NCI-H1930 (cell line): ENCODE measurements at regions not wholly inside any gene's neighbourhood (a gene's known extent, or its start where the extent isn't known, plus 50 kb on each side); places are given as distances from the start of the nearest gene placed in this dataset.
"Not testable (repeated sequence)": the region's sequence is repeated elsewhere in the genome, so short reads cannot be mapped to it uniquely, and the experiment has no call there.

Source experiments
- DNase-seq, 2 experiments: peaks; one replicate each; lab custom pipeline; 2025; lab: John Stamatoyannopoulos, UW

DNA sequence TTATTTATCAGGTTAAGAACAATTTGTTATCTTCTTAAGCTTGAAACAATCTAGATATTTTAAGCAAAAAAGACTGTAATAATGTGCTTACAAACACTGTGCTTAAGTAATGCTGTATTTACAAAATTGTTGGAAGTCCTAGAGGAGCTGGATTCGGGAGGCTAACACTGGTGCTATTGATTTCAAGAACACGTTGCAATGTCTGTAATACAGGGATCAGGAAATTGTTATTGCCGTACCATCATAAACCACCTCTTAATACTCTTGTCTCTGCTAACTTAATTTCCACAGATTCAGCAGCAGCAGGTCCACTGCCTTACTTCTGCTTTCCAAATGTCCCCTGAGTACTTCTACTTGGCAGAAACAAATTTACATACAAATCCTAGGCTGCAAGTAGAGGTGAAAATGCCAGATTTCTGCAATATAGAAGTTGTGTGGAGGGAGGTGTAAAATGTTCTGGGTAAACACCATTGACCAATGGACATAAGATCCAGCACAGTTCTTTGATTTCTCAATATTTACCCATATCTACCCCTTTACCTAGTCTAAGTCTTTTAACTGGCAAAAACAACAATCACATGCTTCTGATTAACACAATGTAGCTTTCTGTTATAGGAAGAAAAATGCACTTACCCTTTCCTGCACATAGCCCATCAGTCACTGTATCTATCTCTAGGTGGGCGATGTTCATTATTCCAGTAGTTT, 663.4 kb downstream of the TMTC2 start:
- DNase-seq: no peak

DNA sequence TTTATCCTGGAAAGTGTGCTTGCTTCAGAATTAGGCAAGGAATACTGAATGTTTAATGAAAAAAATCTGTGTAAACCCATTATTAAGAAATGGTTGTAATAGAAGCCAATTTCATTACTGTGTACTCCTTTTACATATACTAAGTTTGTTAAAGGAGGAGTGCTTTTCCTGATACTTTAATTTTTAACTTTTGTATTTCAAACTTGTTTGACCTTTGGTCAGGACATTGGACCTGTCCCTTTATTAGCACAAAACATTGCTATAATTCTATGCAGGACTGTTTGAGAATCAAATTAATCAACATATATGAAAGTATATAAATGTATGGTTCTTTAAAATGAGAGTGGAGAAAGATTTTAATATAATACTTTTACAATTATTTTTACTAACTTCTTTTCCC, 659.6 kb downstream of the TMTC2 start:
- no peak for DNase-seq

DNA sequence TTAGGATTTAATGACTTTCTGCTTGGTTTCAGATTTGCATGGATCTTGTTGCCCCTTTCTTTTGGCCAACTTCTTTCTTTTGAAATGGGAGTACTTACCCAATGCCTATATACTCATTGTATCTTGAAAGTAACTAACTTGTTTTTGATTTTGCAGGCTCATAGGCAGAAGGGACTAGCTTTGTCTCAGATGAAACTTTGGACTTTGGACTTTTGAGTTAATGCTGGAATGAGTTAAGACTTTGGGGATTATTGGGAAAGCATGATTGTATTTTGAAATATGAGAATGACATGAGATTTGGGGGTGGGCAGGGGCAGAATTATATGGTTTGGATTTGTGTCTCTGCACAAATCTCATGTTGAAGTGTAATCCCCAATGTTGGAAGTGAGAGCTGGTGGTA, 657.1 kb downstream of the TMTC2 start:
- no peak for DNase-seq

GRCh38 chr12:83335748-83336147, 649.0 kb downstream of the TMTC2 start:
- DNase-seq: no peak

DNA sequence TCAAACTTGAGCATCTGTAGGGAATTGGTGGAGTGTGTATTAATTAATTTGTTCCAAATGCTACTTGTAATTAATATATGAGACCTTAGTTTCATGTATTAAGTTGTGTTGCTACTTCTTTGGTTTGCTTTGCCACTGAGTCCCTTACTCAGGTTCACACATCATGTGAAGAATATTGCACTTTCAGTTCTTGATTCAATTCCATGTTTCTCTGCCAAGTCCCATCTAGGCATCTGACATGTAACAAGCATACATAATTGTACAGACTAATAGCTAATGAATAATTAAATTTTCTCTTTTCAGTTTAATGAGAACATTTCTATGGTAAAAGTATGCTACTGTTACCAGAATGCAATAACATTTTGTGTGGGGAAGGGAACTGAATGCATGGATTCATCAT, 640.0 kb downstream of the TMTC2 start:
- DNase-seq: no peak

- no peak for DNase-seq
Measured at GRCh38 chr12:83323866-83324265, 637.2 kb downstream of the TMTC2 start.

DNA sequence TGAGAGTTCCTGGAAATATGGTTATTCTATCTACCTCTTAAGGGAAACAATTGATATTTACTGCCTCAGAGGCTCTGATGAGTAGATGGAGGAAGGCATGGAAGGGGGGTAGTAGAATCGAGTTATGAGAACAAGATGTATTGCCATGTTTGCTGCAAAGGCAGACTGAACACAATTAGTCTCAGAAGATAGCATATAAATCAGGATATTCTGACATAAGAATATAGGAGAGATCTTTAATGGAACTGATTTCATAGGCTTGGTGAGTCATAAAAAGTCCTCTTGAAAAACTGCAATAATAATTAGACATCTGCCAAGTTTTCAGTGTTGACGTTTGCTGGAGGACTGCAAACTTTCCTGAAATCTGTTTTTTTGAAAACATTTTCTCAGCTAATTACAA, 636.1 kb downstream of the TMTC2 start:
- no peak for DNase-seq

GRCh38 chr12:83321971-83322370, 635.3 kb downstream of the TMTC2 start:
- DNase-seq: no peak

DNA sequence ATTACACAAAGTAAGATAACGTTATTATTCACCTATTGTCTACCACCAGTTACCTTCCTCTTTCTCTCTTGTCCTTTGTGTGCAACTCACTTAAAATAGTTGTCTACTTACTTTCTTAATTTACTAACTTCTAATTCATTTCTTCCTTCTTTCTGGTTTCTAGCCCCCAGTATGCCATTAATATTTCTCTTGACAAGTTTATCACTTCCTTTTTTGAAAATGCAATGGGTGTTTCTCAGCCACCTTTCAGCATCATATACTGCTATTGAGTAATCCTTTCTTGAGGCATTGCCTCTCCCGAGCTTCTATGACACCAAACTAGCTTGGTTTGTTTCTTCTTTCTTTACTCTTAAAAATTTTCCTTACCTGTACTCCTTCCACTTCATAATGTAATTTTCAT, 633.6 kb downstream of the TMTC2 start:
- no peak for DNase-seq

DNA sequence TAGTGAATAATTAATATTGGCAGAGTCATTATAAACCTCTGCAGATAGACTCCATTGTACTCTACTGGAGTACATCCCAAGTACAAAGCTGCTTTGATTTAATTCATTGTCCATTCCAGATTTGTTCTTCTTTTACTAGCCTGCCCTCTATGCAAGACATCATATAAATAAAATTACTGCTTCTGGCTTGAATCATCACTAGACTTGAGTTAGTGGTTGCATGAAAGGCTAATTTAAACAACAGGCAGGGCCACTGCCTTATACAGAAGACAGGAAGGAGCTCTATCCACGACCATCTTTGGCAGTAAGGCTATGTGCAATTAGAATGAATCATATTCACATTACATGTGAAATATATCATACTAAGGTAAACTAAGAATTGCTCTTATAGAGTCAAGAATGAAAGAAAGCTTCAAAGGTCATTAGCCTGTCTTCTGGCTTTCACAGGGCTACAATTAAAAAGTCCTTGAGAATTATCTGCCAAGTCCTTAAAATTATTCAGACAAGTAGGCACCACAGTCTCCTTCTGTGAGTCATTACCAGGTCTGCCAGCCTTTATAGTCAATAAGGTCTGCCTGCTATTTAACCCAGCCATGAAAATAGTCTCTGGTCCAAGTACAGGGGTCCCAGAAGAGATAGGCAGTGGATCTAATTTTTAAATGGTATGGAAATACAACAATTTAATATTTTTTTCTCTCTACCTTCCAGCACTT, 631.8 kb downstream of the TMTC2 start:
- no peak for DNase-seq

DNA sequence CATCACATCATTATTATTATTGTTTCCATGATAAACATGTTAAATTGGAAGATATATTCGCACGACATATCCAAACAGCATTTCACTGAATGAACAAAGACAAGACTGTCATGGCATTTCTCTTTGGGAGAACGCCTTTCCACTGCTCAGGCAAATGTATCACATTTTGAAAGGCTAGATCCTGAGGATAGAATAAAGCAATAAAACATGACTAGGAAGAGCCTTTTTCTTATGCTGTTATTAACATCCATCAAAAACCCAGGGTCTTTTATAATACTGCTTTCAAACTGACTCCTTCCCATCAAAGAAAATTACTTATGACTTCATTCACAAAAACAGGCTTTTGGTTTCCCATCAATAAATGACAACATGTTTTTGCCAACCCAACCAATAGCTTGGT, 630.9 kb downstream of the TMTC2 start:
- DNase-seq: no peak

DNA sequence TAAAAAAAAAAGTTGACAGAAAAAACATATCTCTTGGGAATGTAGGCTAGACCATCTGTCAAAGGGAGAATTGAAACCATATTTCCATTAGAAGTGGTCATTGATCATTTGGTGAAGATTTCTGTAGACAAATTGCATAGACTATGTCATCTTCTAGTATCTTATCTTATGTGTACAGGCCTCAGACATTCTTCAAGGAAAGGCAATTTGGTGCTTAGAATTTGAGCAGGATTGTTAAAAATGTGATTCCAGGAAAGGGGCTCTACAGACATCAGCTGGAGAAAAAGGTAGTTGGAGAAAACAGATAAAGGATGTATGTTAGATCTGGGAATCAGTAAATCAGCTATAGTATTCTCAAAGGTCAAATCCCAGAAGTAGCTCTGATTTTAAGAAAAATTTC, 627.1 kb downstream of the TMTC2 start:
- no peak for DNase-seq

- DNase-seq: no peak
Measured at GRCh38 chr12:83313322-83313721, 626.6 kb downstream of the TMTC2 start.

DNA sequence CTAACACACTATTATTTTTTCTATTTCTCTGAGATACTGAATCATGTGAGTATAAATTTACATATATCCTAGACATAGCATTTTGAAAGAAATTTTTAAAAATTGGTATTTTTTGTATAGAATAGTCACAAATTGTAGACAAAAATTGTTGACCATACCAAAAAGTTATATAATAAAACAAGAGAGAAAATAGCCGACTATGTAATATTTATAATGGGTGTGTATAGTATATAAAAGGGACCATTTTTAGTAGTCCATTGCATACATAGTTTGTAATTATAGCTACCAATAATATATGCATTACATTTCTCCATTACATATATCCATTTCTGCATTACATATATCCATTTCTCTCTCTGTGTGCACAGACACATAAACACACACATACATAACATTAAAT, 590.2 kb downstream of the TMTC2 start:
- no peak for DNase-seq

- DNase-seq: no peak
Measured at GRCh38 chr12:83271201-83271600, 584.5 kb downstream of the TMTC2 start.

- no peak for DNase-seq
Measured at GRCh38 chr12:83265808-83266207, 579.1 kb downstream of the TMTC2 start.

GRCh38 chr12:83261998-83262397, 575.3 kb downstream of the TMTC2 start:
- DNase-seq: no peak

- not testable (repeated sequence) for DNase-seq
Measured at GRCh38 chr12:83260126-83260525, 573.4 kb downstream of the TMTC2 start.

DNA sequence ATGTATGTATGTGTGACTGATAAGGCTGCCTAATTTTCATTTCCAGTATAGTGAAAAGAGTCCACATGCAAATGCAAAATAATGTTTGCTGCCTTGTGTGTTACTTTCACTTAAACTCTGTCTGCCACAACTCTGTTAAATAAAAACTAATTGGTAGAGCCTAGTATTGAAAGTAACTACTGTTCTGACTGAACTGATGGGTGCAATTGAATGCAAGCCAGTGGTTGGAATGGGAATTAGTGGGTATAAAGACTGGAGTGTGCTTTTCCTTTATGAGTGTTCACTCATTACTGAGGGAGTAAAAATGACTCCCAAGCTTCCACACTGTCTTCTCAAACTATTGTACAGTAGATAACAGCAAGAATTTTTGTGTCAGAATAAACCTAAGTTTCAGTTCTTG, 571.0 kb downstream of the TMTC2 start:
- DNase-seq: no peak

DNA sequence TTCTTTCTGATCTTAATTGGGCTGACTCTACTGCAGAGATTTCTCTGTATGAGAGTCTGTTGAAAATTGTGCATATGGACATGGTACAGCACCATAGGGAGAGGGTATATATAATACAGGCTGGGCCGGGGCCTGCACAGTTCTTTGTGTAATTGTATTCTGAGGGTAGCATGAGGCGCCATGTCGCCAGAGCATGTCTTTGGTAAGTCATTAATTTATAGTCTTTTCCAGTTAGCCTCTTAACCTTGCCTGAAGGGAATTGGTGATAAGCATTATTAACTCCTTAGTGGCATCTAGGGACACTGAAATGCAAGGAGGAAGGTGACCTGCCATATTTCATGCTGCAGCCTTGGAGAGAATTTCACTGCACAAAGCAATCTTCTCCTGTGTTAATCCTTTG, 569.9 kb downstream of the TMTC2 start:
- DNase-seq: no peak

- no peak for DNase-seq
Measured at GRCh38 chr12:83250866-83251265, 564.2 kb downstream of the TMTC2 start.

DNA sequence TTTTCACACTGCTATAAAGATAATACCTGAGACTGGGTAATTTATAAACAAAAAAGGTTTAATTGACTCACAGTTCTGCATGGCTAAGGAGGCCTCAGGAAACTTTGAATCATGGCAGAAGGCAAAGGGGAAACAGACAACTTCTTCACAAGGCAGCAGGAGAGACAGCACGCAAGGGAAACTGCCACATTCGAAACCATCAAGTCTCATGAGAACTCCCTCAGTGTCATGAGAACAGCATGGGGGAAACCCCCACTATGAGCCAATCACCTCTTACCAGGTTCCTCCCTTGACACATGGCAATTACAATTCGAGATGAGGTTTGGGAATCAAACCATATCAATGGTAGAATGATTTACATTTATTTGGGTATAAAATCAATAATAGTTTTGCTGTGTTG, 558.5 kb downstream of the TMTC2 start:
- no peak for DNase-seq

DNA sequence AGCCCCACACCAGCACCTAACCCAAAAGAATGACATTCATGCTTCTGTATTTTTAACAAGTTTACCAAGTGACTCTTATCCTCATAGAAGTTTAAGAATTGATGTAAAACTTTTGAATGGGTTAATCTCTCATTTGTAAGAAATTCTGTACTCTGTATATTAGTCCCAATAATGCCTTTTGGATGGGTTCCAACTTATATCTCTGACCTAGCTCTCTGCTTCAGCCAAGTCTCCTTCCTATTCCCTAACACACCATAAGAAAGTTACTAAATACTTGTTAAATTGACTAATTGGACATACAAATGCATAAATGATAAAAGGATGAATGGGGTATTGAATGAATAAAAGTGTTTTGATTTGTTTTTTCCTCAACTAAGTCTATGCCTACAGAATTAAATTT, 557.3 kb downstream of the TMTC2 start:
- DNase-seq: no peak

DNA sequence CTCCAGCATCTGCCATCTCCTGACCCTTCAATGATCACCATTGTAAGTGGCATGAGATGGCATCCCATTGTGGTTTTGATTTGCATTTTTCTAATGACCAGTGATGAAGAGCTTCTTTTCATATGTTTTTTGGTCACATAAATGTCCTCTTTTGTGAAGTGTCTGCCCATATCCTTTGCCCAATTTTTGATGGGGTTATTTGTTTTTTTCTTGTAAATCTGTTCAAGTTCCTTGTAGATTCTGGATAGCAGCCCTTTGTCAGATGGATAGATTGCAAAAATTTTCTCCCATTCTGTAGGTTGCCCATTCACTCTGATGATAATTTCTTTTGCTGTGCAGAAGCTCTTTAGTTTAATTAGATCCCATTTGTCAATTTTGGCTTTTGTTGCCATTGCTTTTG, 547.3 kb downstream of the TMTC2 start:
- DNase-seq: not testable (repeated sequence)
